ENCODE measurements at regions not wholly inside any gene's neighbourhood (a gene's known extent, or its start where the extent isn't known, plus 50 kb on each side); places are given as distances from the start of the nearest gene placed in this dataset.

DNA sequence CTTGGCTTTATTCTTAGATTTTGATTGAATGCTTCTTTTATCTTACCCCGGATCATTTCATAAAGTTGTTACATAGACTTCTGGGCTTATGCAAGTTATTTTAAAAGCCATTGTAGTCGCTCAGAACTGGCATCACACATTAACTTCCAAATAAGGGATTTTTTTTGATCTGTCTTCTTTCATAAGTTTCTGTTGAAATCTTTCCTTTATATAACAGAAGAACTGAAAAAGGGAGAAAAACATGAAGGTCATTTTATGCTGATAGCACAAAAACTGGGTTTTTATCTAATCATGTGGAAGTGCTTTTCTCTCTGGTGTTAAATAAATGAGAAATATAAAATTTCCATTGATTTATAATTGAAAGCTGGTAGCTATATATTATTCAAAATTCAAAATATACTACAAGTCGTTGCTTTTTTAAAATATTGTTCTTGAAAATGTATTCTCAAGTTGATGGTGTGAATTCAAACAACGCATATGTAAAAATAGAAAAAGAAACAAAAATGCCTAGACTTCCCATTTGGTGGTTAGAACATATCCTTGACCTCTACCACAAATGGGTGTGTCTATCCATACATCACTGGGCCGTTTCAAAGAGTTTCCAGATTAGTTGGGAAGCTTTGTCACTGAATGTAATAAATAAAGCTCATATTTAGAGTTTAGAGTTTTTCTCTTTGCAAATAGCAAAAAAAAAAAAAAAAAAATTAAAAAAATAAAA is 258.3 kb upstream of the ZPLD1 start:
- DNase-seq (ENCODE audit: insufficient read length, low spot score) (no peak), FAIRE-seq (no peak)

DNA sequence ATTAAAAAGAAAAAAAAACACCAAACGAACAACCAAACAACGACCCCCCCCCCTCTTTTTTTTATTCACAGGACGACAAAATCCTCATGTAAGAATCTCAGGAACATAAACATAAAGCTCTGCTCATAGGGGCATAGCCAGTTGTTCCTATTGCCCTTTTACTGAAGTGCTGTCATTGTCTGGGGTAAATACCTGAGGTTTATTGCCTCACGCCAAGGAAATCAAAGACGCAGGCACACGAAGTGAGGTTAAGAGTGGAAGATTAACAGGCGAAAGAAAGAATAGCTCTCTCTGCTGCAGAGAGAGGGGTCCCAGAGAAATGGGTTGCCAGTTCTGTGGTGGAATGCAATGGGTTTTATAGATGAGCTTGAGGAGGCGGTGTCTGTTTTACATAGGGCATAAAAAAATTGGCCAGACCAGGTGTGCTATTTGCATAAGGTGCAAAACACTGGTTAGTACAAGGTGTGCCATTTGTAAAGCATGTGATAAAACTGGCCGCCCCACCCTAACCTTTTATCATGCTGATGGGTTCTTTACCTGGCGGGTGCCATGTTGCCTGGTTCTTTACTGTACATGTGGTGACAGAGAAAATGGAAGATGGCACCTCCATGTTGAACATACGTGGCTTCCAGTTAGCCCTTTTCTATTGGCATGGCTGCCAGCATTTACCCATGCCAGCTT is 257.6 kb upstream of the ZPLD1 start:
- DNase-seq (ENCODE audit: insufficient read length, low spot score) (no peak), FAIRE-seq (peak; percentile 35)

DNA sequence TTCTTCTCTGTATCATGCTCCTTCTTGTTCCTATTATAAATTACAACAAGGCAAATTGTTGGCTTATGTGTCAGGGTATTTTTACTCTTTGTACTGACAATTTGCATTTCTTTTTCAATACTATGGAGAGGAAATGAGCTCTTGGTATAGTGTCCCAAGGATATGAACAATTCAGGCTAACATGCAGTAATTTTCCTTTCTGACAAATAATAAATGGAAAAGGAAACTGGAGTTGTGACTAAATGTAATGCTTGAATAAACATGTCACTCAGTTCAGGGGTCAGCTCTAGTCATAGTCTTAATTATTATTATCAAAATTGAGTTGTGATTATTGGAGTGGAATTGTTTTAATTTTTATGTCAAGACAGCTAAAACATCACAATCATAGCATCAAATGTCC is 256.0 kb upstream of the ZPLD1 start:
- no peak for DNase-seq (ENCODE audit: insufficient read length, low spot score)
- FAIRE-seq, result peak; percentile 26

DNA sequence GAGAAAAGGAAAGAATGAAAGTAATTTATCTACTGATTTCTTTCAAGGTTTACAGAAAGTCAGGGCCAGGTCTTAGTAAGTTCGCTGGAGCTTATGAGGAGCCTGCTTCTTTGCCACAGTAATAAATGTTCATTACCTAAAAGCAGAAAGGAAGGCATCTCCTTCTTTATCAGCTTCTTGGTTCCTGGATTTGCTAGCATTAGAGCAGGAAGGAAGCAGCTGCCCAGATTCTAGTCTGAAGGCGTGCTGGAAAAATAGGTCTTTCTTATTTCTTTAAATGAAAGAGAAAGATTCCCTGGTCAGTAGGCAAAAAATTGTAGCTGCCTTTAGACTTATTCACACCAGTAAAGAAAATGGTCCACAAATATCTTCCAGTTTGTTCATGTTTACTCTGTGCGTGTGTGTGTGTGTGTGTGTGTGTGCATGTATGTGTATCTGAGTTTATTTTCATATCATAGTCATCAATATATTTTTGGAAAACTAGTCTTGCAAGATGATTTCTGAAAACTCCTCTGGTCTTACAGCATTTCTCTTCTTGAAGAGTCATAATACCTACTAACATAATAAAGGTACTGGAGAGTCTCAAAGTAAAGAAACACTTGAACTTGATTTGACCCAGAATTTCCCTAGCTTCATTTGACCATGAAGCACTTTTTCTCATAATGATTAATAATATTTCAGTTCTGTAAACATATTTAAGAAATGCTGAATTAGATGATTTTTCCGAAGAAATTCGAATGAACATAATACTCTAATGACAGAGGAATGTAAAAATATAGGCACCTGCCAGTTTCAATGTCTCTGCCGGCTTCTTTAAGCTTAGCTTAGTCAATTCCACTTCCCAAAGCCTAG is 255.3 kb upstream of the ZPLD1 start:
- DNase-seq (ENCODE audit: insufficient read length, low spot score) (no peak), FAIRE-seq (peak; percentile 66)

DNA sequence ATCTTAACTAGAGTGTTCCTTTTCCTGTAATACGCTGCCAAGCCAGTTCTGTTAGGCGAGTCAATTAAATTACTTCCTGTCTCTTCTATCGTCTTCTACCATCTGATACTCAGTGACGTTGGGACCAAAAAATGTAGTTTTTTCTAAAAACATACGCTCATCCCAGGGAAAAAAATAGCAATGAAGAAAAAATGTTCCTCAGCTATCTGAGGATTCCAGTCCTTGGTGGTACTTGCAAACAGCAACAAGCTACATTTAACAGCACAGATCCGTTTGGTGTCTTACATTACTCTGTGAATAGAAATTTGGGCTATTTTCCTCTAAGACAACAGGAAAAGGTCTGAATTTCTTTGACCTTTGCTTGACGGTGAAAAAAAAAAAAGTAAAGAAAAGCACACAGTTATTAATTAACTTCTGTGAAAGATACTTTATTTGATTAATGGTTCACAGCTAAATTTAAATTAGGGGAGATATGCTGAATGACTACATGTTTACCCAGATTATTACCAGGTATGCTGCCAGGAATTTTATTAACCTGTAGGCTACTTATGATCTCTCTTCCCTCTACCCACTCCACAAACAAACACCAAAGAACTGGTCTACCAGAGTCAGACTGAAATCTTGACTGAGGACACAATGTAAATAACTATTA is 254.4 kb upstream of the ZPLD1 start:
- no peak for DNase-seq (ENCODE audit: insufficient read length, low spot score)
- peak; percentile 76 for FAIRE-seq

DNA sequence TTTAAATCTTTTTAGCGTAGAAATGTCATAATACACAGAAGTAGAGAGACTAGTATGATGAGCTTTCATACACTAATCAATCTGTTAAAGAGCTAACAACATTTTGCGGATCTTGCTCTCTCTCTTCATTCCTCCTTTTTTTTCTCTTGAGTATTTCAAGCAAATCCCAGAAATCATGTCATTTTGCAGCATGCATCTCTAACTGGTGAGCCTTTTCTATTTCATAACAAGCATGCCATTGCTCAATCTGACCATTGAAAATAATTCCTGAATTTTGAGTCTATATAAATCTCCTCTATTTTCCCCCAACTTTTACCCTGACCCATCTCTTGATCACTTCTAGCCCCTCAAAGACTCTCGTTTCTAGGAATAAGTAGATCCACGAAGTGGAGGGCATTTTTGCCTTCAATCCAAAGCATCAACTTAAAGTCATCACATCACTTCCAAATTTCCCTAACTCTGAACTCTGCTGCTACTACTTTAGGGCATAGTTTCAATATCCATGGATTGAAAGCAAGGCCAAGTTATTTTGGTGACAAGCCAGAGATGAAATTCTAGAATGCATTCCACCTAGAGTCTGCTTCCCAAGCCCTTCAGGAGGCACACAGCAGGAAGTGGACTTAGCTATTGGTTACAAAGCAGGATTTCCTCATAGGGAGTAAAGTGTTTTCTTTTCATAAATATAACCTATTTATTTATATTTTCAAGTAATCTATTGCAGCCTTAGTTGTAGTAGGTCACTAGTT is 253.5 kb upstream of the ZPLD1 start:
- FAIRE-seq (no peak), DNase-seq (ENCODE audit: insufficient read length, low spot score) (no peak)

DNA sequence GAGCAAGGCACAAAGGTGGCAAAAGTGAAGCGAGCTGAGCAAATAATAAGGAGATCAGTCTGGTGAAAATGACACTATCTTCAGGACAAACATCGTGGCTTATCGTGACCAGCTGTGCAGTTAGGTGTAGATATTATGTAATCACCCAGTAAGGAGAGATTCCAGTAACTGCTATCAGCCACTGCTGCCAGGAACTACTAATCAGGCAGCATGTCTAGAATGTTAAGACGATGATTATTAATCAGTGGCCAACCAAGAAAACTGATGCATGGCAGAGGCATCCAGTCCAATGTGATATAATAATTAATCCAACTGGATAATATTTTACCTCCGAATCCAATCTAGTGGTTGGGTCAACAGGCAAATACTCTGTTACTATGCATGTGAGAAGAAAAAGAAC is 252.7 kb upstream of the ZPLD1 start:
- DNase-seq (ENCODE audit: insufficient read length, low spot score), result no peak
- no peak for FAIRE-seq

DNA sequence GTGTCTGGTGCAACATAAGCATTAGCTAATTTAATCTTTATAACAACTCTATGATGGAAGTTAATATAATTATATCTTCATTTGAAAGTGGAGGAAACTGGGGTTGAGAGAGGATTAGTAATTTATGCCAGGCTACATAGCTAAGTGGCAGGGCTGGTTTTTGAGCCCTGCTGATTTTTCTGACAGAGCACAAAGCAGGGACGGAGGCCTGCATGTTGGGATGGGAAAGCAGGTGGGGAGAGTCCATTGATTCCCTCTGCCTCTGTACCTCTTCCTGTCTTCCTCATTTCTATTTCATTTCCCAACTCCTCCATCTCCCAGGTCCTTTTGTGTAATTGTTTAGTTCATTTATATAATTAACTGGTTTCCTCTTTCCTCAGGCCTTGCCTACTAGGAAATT is 251.6 kb upstream of the ZPLD1 start:
- FAIRE-seq, result no peak

DNA sequence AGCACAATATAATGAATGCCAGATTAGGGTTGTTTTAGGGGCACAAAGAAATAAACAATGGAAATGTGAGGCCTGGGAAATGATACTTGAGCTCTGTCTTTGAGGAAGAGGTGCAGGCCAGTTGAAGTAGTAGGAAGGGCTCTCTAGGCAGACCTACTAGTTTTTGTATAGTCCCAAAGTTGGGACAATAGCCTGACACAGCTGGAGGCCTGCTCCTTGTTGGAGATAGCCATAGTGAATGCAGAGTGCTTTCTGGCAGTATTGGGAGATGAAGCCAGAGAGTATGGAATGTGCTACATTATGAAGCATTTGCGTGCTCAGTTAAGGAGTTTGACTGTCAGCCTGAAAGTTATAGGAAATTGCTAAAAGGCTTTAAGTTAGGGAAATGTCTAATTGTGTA is 251.2 kb upstream of the ZPLD1 start:
- FAIRE-seq (no peak), DNase-seq (ENCODE audit: insufficient read length, low spot score) (no peak)

More for the DNA sequence above, 251.6 kb upstream of the ZPLD1 start:
- no peak for DNase-seq (ENCODE audit: insufficient read length, low spot score)

DNA sequence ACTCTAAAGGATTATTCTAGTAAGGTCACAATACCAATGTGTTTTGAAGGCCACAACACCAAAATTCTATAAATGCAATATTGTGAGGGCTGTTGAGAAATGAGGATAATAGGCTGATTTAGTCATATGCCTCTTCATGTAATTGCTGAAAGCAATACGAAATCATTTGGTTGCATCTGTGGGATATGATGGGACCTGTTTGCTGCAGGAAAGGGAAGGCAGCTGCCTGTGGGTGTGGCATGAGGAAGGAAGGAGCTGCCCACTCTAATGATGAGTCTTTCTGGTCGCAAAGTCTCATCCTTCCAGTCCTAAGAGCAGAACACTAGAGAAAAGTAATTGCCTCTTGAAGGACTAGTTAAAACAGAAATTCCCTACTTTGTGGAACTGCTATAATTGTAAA is 245.3 kb upstream of the ZPLD1 start:
- FAIRE-seq (no peak), DNase-seq (ENCODE audit: insufficient read length, low spot score) (no peak)

DNA sequence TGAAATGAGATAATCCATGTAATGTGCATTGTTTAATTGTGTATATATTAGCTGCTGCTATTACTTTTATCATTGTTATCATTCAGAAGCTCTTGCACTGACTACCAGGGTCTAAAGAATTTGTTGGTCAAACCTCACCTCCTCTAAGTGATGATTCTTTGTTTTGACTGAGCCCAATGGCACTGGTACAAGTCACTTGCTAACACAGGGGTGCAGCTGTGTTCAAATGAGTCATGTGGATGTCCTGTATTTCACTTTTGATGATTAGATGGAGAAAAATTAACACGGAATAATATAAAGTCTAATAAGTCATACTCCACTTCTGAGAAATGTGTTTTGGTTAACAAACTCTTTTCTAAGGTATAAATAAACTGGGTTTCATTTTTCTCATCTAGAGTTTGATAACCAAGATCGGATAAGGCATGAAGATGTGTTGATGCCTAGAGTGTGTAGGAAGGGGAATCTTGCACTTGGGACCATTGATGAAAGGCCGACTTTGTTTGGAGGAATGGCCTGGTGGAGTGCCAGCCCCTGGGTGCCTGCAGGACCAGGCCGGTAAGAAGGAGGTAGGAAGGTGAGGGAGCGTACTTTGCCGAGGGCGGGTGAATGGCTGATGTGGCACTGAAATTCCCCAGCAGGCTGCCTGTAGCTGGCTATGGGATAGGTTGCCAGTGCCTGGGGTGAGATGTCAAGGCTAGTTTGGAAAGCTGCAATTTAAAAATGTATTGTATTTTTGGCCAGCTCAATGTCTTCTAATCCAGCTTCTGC is 244.7 kb upstream of the ZPLD1 start:
- FAIRE-seq (no peak), DNase-seq (ENCODE audit: insufficient read length, low spot score) (no peak)

DNA sequence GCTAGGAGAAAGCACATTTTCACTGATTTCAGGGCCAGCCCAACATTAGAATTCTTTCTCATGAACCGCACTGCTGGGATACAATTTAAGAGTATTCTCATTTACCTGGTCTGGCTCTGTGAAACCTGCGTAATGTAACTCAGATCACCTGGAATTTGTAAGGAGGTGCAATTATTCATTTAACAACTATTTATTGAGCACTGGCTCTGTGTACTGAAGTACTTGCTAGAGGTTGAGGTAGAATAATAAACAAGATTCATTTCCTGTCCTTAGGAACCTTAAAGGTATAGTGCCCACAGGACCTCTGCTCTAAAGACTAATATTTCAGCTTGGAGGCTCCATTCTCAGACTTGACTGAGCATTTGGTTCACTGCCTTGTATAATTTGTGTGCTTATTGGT is 242.2 kb upstream of the ZPLD1 start:
- DNase-seq (ENCODE audit: insufficient read length, low spot score) (no peak), FAIRE-seq (no peak)

DNA sequence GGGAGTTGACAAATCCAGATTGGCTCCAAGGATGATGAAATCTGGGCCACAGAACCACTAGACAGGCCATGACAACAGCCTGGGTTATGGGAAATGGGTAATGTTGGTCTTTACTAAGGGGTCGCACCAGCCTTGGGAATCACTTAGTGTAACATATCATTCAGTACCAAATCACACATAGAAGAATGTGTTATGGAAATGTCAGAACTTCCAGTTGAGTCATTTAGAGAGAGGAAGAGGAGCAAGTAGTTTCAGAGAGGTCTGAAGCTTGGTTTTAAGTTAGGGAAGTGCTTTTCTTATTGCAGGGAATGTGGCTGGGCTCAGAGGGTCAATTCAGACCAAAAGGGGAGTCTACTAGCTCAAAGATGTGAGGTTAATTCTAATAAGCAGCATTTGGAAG is 241.6 kb upstream of the ZPLD1 start:
- FAIRE-seq, result no peak
- DNase-seq (ENCODE audit: insufficient read length, low spot score), result no peak

DNA sequence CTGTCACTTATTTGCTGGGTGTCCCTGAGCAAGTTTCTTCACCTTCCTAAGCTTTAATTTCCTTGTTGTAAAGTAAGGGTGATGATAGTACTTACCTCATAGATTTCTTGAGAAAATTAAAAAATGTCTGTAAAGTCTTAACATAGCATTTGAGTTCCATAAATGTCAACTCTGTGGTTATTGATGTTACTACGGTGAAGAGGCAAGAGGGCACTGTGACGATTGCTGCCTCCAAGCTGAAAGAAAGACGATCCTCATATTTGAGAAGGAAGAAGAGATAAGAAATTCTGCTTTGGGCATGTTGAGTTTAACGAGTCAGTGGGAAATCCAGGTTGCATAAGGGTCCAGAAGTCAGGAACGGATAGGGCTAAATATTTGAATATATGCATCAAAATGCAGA is 240.8 kb upstream of the ZPLD1 start:
- no peak for DNase-seq (ENCODE audit: insufficient read length, low spot score)
- FAIRE-seq, result no peak

DNA sequence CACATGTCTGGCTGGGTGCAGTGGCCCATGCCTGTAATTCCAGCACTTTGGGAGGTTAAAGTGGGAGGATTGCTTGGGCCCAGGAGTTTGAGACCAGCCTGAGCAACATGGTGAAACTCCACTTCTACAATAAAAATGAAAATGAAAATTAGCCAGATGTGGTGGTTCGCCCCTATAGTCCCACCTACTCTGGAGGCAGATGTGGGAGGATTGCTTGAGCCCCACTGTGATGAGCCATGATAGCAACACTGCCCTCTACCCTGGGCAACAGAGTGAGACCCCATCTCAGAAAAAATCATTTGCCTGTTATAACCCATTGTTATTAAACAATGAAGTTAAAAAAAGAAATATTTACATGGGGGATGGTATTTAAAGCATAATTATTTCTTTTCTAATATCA is 240.1 kb upstream of the ZPLD1 start:
- no peak for DNase-seq (ENCODE audit: insufficient read length, low spot score)
- no peak for FAIRE-seq

DNA sequence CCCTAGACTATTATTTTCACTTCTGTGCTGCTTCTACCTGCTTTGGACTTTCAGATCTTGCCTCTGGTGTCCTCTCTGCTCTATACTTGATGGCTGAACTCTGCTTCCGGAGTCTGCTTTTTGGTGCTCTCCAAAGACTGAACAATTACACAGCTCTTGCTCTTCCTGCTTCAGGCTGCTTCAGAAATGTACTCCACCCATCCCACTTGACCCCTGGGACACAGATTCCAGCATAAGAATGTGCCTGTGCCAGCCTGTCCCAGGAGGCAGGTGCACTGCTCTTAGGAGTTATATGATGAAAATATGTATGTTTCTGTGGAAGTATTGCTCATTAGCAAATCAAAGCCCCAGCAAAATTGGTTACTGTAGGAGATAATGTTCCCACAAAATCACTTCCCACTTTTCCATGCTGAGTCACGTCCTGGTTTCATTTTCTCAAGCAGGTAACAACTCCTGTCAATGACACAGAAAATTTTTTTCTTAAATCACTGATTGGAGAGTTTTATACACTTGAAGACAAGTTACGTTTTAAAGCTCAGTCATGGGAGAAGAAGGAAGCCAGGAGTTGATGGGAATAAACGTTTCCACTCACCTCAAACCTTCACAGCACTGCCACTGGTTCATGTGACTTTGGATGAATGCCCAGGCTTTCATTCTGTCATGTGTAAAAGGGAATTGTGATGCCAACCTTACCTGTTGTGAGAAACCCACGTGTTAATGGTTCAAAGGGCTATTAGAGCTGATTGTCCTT is 239.4 kb upstream of the ZPLD1 start:
- FAIRE-seq, result no peak
- no peak for DNase-seq (ENCODE audit: insufficient read length, low spot score)

DNA sequence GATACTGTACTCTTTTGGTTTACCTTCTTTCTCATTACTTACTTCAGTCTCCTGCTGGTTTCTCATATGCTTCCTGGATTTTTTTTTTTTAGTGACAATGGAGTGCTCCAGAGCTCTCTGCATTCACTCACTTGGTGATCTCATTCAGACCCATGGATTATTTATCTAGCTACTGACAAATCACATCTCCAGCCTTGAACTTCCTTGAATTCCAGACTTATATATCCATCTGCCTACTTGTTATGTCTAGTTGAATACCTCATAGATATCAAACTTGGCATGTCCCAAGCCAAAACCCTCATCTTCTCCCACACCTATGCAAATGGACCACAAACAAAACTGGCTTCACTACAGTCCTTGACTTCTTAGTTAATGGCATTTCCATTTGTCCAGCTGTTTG is 234.7 kb upstream of the ZPLD1 start:
- DNase-seq (ENCODE audit: insufficient read length, low spot score), result no peak
- FAIRE-seq, result no peak

DNA sequence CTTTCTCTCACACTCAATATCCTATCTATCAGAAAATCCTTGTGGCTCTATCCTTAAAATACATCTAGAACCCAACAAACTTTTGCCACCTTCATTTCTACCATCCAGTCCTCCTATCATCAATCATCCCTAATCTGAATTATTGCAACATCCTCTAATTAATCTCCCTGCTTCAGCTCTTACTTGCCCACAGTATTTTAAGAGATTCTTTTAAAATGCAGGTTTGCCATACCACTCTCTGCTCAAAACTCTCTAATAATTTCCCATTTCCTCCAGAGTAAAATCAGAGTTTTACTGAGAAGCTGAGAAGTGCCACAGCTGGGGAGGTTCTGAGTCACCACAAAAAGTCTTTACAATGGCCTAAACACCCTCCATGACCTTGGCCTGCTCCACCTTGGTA is 234.3 kb upstream of the ZPLD1 start:
- FAIRE-seq, result no peak
- no peak for DNase-seq (ENCODE audit: insufficient read length, low spot score)

DNA sequence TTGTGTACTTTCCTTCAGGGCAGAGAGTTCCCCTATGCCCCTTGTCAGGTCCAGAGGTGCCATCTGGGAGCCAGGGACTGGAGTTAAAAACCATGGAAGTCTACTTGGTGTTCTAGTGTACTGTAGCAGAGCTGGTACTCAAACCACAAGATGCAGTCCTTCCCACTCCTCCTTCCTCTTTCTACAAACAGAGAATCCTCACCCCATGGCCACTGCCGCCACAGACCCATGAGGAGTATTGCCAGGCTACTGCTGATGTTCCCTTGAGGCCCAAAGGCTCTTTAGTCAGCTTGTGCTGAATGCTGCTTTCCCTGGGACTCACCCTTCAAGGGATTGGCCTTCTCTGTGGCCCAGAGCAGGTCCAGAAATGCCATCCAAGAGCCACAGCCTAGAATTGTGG is 229.2 kb upstream of the ZPLD1 start:
- FAIRE-seq (no peak), DNase-seq (ENCODE audit: insufficient read length, low spot score) (no peak)

Data from GM19239 (cell line).